SK-N-SH (cell line): ENCODE measurements at regions not wholly inside any gene's neighbourhood (a gene's known extent, or its start where the extent isn't known, plus 50 kb on each side); places are given as distances from the start of the nearest gene placed in this dataset.

Experiments
- CTCF ChIA-PET: fragments of 300-600, 350-600 bp; formaldehyde crosslinking; extraction: SDS; loops from one replicate; lab custom pipeline; 2021; lab: Yijun Ruan, JAX
- POLR2A ChIA-PET: fragments of 350-600 bp; sonication (Branson Sonifier 250); formaldehyde crosslinking; extraction: SDS; loops from one replicate; lab custom pipeline; 2020; ENCODE audit warnings: antibody characterized with exemption, inconsistent platforms; lab: Yijun Ruan, JAX
- DNase-seq: peaks from one replicate; pipeline ENCODE4 v3.0.0; 2012
- H2AFZ ChIP-seq: fragments of 200-600 bp; sonication (generic); 2 replicates; pipeline ENCODE4 v1.8.1; 2016; ENCODE audit warnings: antibody characterized with exemption, mild to moderate bottlenecking, low read depth
- H3F3A ChIP-seq: fragments of 200-600 bp; sonication (generic); replicated peaks from 2 replicates; pipeline ENCODE3; 2016; ENCODE audit warnings: antibody characterized with exemption, mild to moderate bottlenecking; ENCODE audit not compliant: insufficient read depth
- H3K27ac ChIP-seq, 2 experiments: fragments of 200-500 bp in 1 of 2; fragments of 200-600 bp in 1 of 2; sonication (Bioruptor generic) in 1 of 2; sonication (generic), shearing (Covaris generic) in 1 of 2; 2 replicates each; pipeline versions ENCODE4 v1.5.1 to v1.6.1; 2014 to 2016; ENCODE audit warnings: low read depth in 2 of 2, inconsistent platforms in 1 of 2, low read length in 1 of 2, mild to moderate bottlenecking in 1 of 2, mixed read lengths in 1 of 2
- H3K27me3 ChIP-seq: fragments of 200-600 bp; sonication (generic), shearing (Covaris generic); 2 replicates; pipeline ENCODE4 v1.6.1; 2016; ENCODE audit warnings: mixed run types; ENCODE audit not compliant: insufficient read depth
- H3K36me3 ChIP-seq, 2 experiments: fragments of 200-500 bp in 1 of 2; fragments of 200-600 bp in 1 of 2; sonication (Bioruptor generic) in 1 of 2; sonication (generic) in 1 of 2; replicated peaks in 1 of 2; 2 replicates each; pipeline versions ENCODE3 to v1.5.1; 2014 to 2016; ENCODE audit warnings: low read length in 1 of 2, mild to moderate bottlenecking in 1 of 2; ENCODE audit not compliant: insufficient read depth in 2 of 2, control insufficient read depth in 1 of 2
- H3K4me1 ChIP-seq, 2 experiments: fragments of 200-500 bp in 1 of 2; fragments of 200-600 bp in 1 of 2; sonication (Bioruptor generic) in 1 of 2; sonication (generic), shearing (Covaris generic) in 1 of 2; 2 replicates each; pipeline versions ENCODE4 v1.5.1 to v1.6.1; 2014 to 2016; ENCODE audit warnings: low read depth in 1 of 2, low read length in 1 of 2, mixed run types in 1 of 2; ENCODE audit not compliant: insufficient read depth in 2 of 2, control insufficient read depth in 1 of 2
- H3K4me2 ChIP-seq: fragments of 200-600 bp; sonication (generic), shearing (Covaris generic); 2 replicates; pipeline ENCODE4 v1.6.1; 2017; ENCODE audit warnings: mixed run types
- H3K4me3 ChIP-seq, 2 experiments: fragments of 200-500 bp in 1 of 2; fragments of 200-600 bp in 1 of 2; sonication (Bioruptor generic) in 1 of 2; sonication (generic), shearing (Covaris generic) in 1 of 2; 2 replicates each; pipeline versions ENCODE4 v1.5.1 to v1.8.1; 2014 to 2016; ENCODE audit warnings: low read depth in 2 of 2, inconsistent platforms in 1 of 2, low read length in 1 of 2, mild to moderate bottlenecking in 1 of 2, mixed read lengths in 1 of 2, moderate library complexity in 1 of 2
- H3K79me2 ChIP-seq: fragments of 200-600 bp; sonication (generic); 2 replicates; pipeline ENCODE4 v1.8.1; 2017; ENCODE audit warnings: mild to moderate bottlenecking; ENCODE audit not compliant: insufficient read depth
- H3K9ac ChIP-seq: fragments of 200-600 bp; sonication (generic); 2 replicates; pipeline ENCODE4 v1.6.1; 2017; ENCODE audit warnings: mixed run types
- H3K9me2 ChIP-seq: fragments of 200-600 bp; sonication (generic); 2 replicates; pipeline ENCODE4 v1.6.1; 2017; ENCODE audit warnings: mixed run types
- H3K9me3 ChIP-seq: fragments of 200-600 bp; sonication (generic); 2 replicates; pipeline ENCODE4 v1.6.1; 2017; ENCODE audit warnings: mixed run types, mild to moderate bottlenecking, moderate library complexity
- H4K20me1 ChIP-seq: fragments of 200-600 bp; sonication (generic); 2 replicates; pipeline ENCODE4 v1.6.1; 2017; ENCODE audit warnings: mild to moderate bottlenecking, mixed run types; ENCODE audit not compliant: insufficient read depth
- CHD2 ChIP-seq: fragments of 150-350 bp; IDR thresholded peaks from 2 replicates; pipeline ENCODE4 v1.6.1; 2018; ENCODE audit warnings: low read length; ENCODE audit not compliant: partially characterized antibody
- ELF1 ChIP-seq: IDR thresholded peaks from 2 replicates; pipeline ENCODE4 v1.4.0; 2012
- GATA2 ChIP-seq: sonication (generic); formaldehyde crosslinking; IDR thresholded peaks from 2 replicates; pipeline ENCODE4 v1.5.0; 2020; ENCODE audit warnings: mild to moderate bottlenecking, missing genetic modification reagents
- RAD21 ChIP-seq: IDR thresholded peaks from 2 replicates; pipeline ENCODE4 v1.6.1; 2012; ENCODE audit warnings: mild to moderate bottlenecking, low read length
- SMC3 ChIP-seq: IDR thresholded peaks from 2 replicates; pipeline ENCODE4 v1.6.1; 2012; ENCODE audit warnings: low read depth, low read length, improper control_type of control experiment
- ZBTB33 ChIP-seq: IDR thresholded peaks from 2 replicates; pipeline ENCODE4 v1.4.0; 2012; ENCODE audit warnings: low read depth, borderline replicate concordance
- WGBS: methylation state at CpG from one replicate; pipeline ENCODE4 v1.1.6; 2017; ENCODE audit warnings: low lambda C conversion rate; 5-methylcytosine and 5-hydroxymethylcytosine counted together
- TF ChIP-seq, protein P1 (sequence below): IDR thresholded peaks from 2 replicates; pipeline ENCODE4; 2012
- TF ChIP-seq, protein P2 (sequence below): IDR thresholded peaks from 2 replicates; pipeline ENCODE4 v1.6.1; 2012; ENCODE audit warnings: mild to moderate bottlenecking, low read depth, low read length, moderate library complexity
- TF ChIP-seq, protein P3 (sequence below): fragments of 150-350 bp; IDR thresholded peaks from 2 replicates; pipeline ENCODE4 v1.6.1; 2016; ENCODE audit warnings: mild to moderate bottlenecking, low read depth, low read length
- TF ChIP-seq, protein P4 (sequence below): fragments of 200-600 bp; sonication (generic); IDR thresholded peaks from 2 replicates; pipeline ENCODE4 v1.6.1; 2017; ENCODE audit warnings: antibody characterized with exemption, mild to moderate bottlenecking, moderate library complexity

- Histone ChIP-seq H3K27me3 (no peaks in the 10 kb centered on the region), H2AFZ (no peak overlapping the region), H3F3A (no peaks in the 10 kb centered on the region), H4K20me1 (no peaks in the 10 kb centered on the region), H3K4me1 (no peaks in the 10 kb centered on the region), H3K4me2 (no peak overlapping the region), H3K27ac (no peak overlapping the region), H3K36me3 (no peaks in the 10 kb centered on the region), H3K4me3 (no peak overlapping the region), H3K79me2 (no peaks in the 10 kb centered on the region), H3K9me2 (no peaks in the 10 kb centered on the region), H3K9me3 (no peaks in the 10 kb centered on the region), H3K9ac (no peak overlapping the region)
- DNase-seq = no peak
- POLR2A ChIA-PET = no interaction called here
- CTCF ChIA-PET = no interaction called here
- WGBS = 0% methylated on average over 2 of the region's 2 CpGs
- TF ChIP-seq ZBTB33 = no peak
- TF ChIP-seq RAD21 = no peak
- no peak for TF ChIP-seq CHD2
- no peak for TF ChIP-seq GATA2 (CRISPR knock-in tag)
- TF ChIP-seq, protein P1, sequence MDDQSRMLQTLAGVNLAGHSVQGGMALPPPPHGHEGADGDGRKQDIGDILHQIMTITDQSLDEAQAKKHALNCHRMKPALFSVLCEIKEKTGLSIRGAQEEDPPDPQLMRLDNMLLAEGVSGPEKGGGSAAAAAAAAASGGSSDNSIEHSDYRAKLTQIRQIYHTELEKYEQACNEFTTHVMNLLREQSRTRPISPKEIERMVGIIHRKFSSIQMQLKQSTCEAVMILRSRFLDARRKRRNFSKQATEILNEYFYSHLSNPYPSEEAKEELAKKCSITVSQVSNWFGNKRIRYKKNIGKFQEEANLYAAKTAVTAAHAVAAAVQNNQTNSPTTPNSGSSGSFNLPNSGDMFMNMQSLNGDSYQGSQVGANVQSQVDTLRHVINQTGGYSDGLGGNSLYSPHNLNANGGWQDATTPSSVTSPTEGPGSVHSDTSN = no peak
- TF ChIP-seq, protein P2, sequence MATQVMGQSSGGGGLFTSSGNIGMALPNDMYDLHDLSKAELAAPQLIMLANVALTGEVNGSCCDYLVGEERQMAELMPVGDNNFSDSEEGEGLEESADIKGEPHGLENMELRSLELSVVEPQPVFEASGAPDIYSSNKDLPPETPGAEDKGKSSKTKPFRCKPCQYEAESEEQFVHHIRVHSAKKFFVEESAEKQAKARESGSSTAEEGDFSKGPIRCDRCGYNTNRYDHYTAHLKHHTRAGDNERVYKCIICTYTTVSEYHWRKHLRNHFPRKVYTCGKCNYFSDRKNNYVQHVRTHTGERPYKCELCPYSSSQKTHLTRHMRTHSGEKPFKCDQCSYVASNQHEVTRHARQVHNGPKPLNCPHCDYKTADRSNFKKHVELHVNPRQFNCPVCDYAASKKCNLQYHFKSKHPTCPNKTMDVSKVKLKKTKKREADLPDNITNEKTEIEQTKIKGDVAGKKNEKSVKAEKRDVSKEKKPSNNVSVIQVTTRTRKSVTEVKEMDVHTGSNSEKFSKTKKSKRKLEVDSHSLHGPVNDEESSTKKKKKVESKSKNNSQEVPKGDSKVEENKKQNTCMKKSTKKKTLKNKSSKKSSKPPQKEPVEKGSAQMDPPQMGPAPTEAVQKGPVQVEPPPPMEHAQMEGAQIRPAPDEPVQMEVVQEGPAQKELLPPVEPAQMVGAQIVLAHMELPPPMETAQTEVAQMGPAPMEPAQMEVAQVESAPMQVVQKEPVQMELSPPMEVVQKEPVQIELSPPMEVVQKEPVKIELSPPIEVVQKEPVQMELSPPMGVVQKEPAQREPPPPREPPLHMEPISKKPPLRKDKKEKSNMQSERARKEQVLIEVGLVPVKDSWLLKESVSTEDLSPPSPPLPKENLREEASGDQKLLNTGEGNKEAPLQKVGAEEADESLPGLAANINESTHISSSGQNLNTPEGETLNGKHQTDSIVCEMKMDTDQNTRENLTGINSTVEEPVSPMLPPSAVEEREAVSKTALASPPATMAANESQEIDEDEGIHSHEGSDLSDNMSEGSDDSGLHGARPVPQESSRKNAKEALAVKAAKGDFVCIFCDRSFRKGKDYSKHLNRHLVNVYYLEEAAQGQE = no peak
- TF ChIP-seq SMC3 = no peak
- TF ChIP-seq, protein P3, sequence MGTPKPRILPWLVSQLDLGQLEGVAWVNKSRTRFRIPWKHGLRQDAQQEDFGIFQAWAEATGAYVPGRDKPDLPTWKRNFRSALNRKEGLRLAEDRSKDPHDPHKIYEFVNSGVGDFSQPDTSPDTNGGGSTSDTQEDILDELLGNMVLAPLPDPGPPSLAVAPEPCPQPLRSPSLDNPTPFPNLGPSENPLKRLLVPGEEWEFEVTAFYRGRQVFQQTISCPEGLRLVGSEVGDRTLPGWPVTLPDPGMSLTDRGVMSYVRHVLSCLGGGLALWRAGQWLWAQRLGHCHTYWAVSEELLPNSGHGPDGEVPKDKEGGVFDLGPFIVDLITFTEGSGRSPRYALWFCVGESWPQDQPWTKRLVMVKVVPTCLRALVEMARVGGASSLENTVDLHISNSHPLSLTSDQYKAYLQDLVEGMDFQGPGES = no peak
- TF ChIP-seq, protein P4, sequence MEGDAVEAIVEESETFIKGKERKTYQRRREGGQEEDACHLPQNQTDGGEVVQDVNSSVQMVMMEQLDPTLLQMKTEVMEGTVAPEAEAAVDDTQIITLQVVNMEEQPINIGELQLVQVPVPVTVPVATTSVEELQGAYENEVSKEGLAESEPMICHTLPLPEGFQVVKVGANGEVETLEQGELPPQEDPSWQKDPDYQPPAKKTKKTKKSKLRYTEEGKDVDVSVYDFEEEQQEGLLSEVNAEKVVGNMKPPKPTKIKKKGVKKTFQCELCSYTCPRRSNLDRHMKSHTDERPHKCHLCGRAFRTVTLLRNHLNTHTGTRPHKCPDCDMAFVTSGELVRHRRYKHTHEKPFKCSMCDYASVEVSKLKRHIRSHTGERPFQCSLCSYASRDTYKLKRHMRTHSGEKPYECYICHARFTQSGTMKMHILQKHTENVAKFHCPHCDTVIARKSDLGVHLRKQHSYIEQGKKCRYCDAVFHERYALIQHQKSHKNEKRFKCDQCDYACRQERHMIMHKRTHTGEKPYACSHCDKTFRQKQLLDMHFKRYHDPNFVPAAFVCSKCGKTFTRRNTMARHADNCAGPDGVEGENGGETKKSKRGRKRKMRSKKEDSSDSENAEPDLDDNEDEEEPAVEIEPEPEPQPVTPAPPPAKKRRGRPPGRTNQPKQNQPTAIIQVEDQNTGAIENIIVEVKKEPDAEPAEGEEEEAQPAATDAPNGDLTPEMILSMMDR = no peak
- no peak for TF ChIP-seq ELF1
Measured at GRCh38 chrX:122910697-122911096, 273.4 kb upstream of the GRIA3 start.
